IMR-90 (cell line): ENCODE measurements at regions not wholly inside any gene's neighbourhood (a gene's known extent, or its start where the extent isn't known, plus 50 kb on each side); places are given as distances from the start of the nearest gene placed in this dataset.

Experiments used
- ATAC-seq: fragments of 200-7000 bp; cut with Tn5 transposase; 2 replicates; pipeline ENCODE4 v1.9.1; 2020; ENCODE audit warnings: low read depth, mild to moderate bottlenecking, moderate library complexity
- BruUV-seq: library from RNA; stranded (reverse); fragments of 400-500 nt; replicated peaks from 2 replicates; lab custom pipeline; 2021; lab: Mats Ljungman, UMichigan
- CTCF ChIA-PET: fragments of 300-600 bp; formaldehyde crosslinking; extraction: SDS; loops from one replicate; lab custom pipeline; 2021; ENCODE audit warnings: antibody characterized with exemption; lab: Yijun Ruan, JAX
- POLR2A ChIA-PET: fragments of 300-600 bp; sonication (Branson Sonifier 250); formaldehyde crosslinking; loops from one replicate; lab custom pipeline; 2022; ENCODE audit warnings: antibody characterized with exemption; ENCODE audit not compliant: unreplicated experiment; lab: Charles Lee
- DNase-seq: peaks from one replicate; pipeline ENCODE4 v3.0.0; 2013
- H2AFZ ChIP-seq: replicated peaks from 2 replicates; pipeline ENCODE3; 2013; ENCODE audit warnings: low read length, mild to moderate bottlenecking; ENCODE audit not compliant: poor library complexity
- H2AK5ac ChIP-seq: 2 replicates; pipeline ENCODE4 v1.6.1; 2013; ENCODE audit warnings: low read depth, low read length, inconsistent platforms
- H2AK9ac ChIP-seq: replicated peaks from 2 replicates; pipeline ENCODE3; 2013; ENCODE audit warnings: mild to moderate bottlenecking, low read depth, low read length, moderate library complexity; ENCODE audit not compliant: poor library complexity
- H2BK120ac ChIP-seq: 2 replicates; pipeline ENCODE4 v1.6.1; 2013; ENCODE audit warnings: low read depth, low read length, inconsistent platforms
- H2BK15ac ChIP-seq: 3 replicates; pipeline ENCODE4 v1.6.1; 2013; ENCODE audit warnings: low read depth, low read length, inconsistent platforms
- H2BK20ac ChIP-seq: 2 replicates; pipeline ENCODE4 v1.6.1; 2013; ENCODE audit warnings: low read depth, mild to moderate bottlenecking, inconsistent platforms, low read length, moderate library complexity
- H2BK5ac ChIP-seq: 2 replicates; pipeline ENCODE4 v1.6.1; 2013; ENCODE audit warnings: mild to moderate bottlenecking, low read depth, low read length, inconsistent platforms; ENCODE audit not compliant: poor library complexity, severe bottlenecking
- H3K14ac ChIP-seq: replicated peaks from 2 replicates; pipeline ENCODE4 v1.6.1; 2013; ENCODE audit warnings: low read depth, low read length, inconsistent platforms
- H3K18ac ChIP-seq: 2 replicates; pipeline ENCODE4 v1.6.1; 2013; ENCODE audit warnings: low read depth, low read length, control low read depth
- H3K23ac ChIP-seq: 2 replicates; pipeline ENCODE4 v1.6.1; 2013; ENCODE audit warnings: low read depth, low read length, inconsistent platforms
- H3K27ac ChIP-seq: 2 replicates; pipeline ENCODE4 v1.5.1; 2013; ENCODE audit warnings: mild to moderate bottlenecking, control low read depth, low read length; ENCODE audit not compliant: insufficient read depth
- H3K27me3 ChIP-seq: 2 replicates; pipeline ENCODE4 v1.6.1; 2013; ENCODE audit warnings: low read length; ENCODE audit not compliant: control insufficient read depth, insufficient read depth
- H3K36me3 ChIP-seq: 2 replicates; pipeline ENCODE4 v1.6.1; 2013; ENCODE audit warnings: low read length, mixed read lengths; ENCODE audit not compliant: control insufficient read depth, insufficient read depth
- H3K4ac ChIP-seq: 2 replicates; pipeline ENCODE4 v1.6.1; 2013; ENCODE audit warnings: low read depth, low read length, inconsistent platforms
- H3K4me1 ChIP-seq: 2 replicates; pipeline ENCODE4 v1.6.1; 2013; ENCODE audit warnings: low read length, mixed read lengths; ENCODE audit not compliant: control insufficient read depth, insufficient read depth
- H3K4me2 ChIP-seq: 2 replicates; pipeline ENCODE4 v1.6.1; 2013; ENCODE audit warnings: low read depth, mild to moderate bottlenecking, control low read depth, low read length, moderate library complexity
- H3K4me3 ChIP-seq: 2 replicates; pipeline ENCODE4 v1.5.1; 2013; ENCODE audit warnings: low read depth, mild to moderate bottlenecking, control low read depth, low read length, moderate library complexity; ENCODE audit not compliant: insufficient read depth
- H3K56ac ChIP-seq: 2 replicates; pipeline ENCODE4 v1.6.1; 2013; ENCODE audit warnings: low read length, inconsistent platforms; ENCODE audit not compliant: insufficient read depth; ENCODE audit errors: extremely low read depth
- H3K79me1 ChIP-seq, 2 experiments: 2 replicates each; pipeline ENCODE4 v1.6.1; 2013; ENCODE audit warnings: low read length in 2 of 2, inconsistent platforms in 1 of 2, low read depth in 1 of 2
- H3K9ac ChIP-seq: 2 replicates; pipeline ENCODE4 v1.6.1; 2013; ENCODE audit warnings: low read depth, low read length, control low read depth
- H3K9me1 ChIP-seq: 2 replicates; pipeline ENCODE4 v1.6.1; 2013; ENCODE audit warnings: low read length, inconsistent platforms; ENCODE audit not compliant: insufficient read depth
- H3K9me3 ChIP-seq: 2 replicates; pipeline ENCODE4 v1.6.1; 2013; ENCODE audit warnings: low read length; ENCODE audit not compliant: control insufficient read depth, insufficient read depth
- H4K20me1 ChIP-seq: 2 replicates; pipeline ENCODE4 v1.6.1; 2013; ENCODE audit warnings: low read length, inconsistent platforms; ENCODE audit not compliant: insufficient read depth
- H4K5ac ChIP-seq: 2 replicates; pipeline ENCODE4 v1.6.1; 2013; ENCODE audit warnings: mild to moderate bottlenecking, low read depth, low read length, control low read depth
- H4K8ac ChIP-seq, 2 experiments: 2 replicates each; pipeline ENCODE4 v1.6.1; 2013; ENCODE audit warnings: low read depth in 2 of 2, low read length in 2 of 2, control low read depth in 1 of 2, inconsistent platforms in 1 of 2
- H4K91ac ChIP-seq: 2 replicates; pipeline ENCODE4 v1.6.1; 2013; ENCODE audit warnings: low read depth, low read length, inconsistent platforms; ENCODE audit not compliant: insufficient read depth
- BHLHE40 ChIP-seq: fragments of 150-350 bp; IDR thresholded peaks from 2 replicates; pipeline ENCODE4 v1.6.1; 2016; ENCODE audit warnings: mild to moderate bottlenecking, low read depth, low read length
- CEBPB ChIP-seq: IDR thresholded peaks from 2 replicates; pipeline ENCODE4 v1.6.1; 2012; ENCODE audit warnings: low read depth, low read length, improper control_type of control experiment
- CHD1 ChIP-seq: IDR thresholded peaks from 2 replicates; pipeline ENCODE4 v1.6.1; 2012; ENCODE audit warnings: low read depth, low read length, improper control_type of control experiment
- MAFK ChIP-seq: IDR thresholded peaks from 2 replicates; pipeline ENCODE4 v1.6.1; 2012; ENCODE audit warnings: low read depth, low read length, improper control_type of control experiment
- MAZ ChIP-seq: IDR thresholded peaks from 2 replicates; pipeline ENCODE4 v1.6.1; 2012; ENCODE audit warnings: low read depth, mild to moderate bottlenecking, low read length, improper control_type of control experiment, moderate library complexity, borderline replicate concordance
- NFE2L2 ChIP-seq: fragments of 150-350 bp; IDR thresholded peaks from 2 replicates; pipeline ENCODE4 v1.6.1; 2016; ENCODE audit warnings: low read depth, mild to moderate bottlenecking, low read length
- dilution Hi-C: fragments of 300-500 bp; cut with HindIII; formaldehyde crosslinking; loops from one replicate; pipeline ENCODE4 v1.14.3; 2018; ENCODE audit warnings: low sequenced_read_pairs; ENCODE audit not compliant: unreplicated experiment
- in situ Hi-C: fragments of 300-500 bp; cut with MboI; formaldehyde crosslinking; loops from 3 replicates; pipeline ENCODE4 v1.14.3; 2019; ENCODE audit warnings: low sequenced_read_pairs, inconsistent platforms, mixed read lengths
- intact Hi-C: fragments of 100-400 bp; cut with micrococcal nuclease; formaldehyde crosslinking; loops from 2 replicates; pipeline ENCODE4 v1.10.0; 2022
- TF ChIP-seq, protein P1 (sequence below): fragments of 150-350 bp; IDR thresholded peaks from 2 replicates; pipeline ENCODE4 v1.6.1; 2017; ENCODE audit warnings: mild to moderate bottlenecking, antibody characterized with exemption, low read length, low read depth
- TF ChIP-seq, protein P2 (sequence below): fragments of 150-350 bp; IDR thresholded peaks from 2 replicates; pipeline ENCODE4 v1.6.1; 2016; ENCODE audit warnings: low read depth, mild to moderate bottlenecking, low read length, moderate library complexity, borderline replicate concordance

DNA sequence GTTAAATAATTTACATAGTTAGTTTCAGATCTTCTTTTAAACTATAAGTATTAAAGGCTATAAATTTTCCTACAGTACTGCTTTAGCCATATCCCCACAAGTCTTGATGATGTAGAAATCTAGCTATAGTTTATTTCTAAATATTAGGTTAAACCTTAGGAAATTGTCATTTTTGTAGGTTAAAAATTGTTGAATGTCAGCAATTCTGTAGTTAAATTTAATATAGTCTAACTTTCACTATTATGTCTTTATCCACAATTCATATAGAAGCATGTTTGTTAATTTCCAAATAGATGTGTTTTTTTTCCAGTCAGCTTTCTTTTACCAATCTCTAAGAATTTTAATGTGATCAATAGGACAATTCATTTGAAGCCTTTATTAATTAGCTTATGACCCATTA lies 199.7 kb downstream of the ETAA1 start:
- Histone ChIP-seq H2AK5ac (no peak overlapping the region), H2BK15ac (no peak overlapping the region), H4K20me1 (no peaks in the 10 kb centered on the region), H3K27ac (no peak overlapping the region), H3K18ac (no peak overlapping the region), H3K23ac (no peak overlapping the region), H2AK9ac (no peak overlapping the region), H3K56ac (no peak overlapping the region), H2BK20ac (no peak overlapping the region), H3K4ac (no peak overlapping the region), H4K5ac (no peak overlapping the region), H3K9me3 (peaks cover 2% of the 10 kb centered on the region; the same call in 1 of the 2 replicates), H3K9me1 (peaks cover 7% of the 10 kb centered on the region), H3K4me3 (no peak overlapping the region), H4K8ac (no peak overlapping the region), H3K4me2 (no peak overlapping the region), H3K4me1 (peaks cover 7% of the 10 kb centered on the region; the same call in 1 of the 2 replicates), H3K79me1 (no peaks in the 10 kb centered on the region), H3K27me3 (no peaks in the 10 kb centered on the region), H3K14ac (no peak overlapping the region), H2BK120ac (no peak overlapping the region), H2BK5ac (no peak overlapping the region), H3K9ac (no peak overlapping the region), H2AFZ (no peak overlapping the region), H3K36me3 (no peaks in the 10 kb centered on the region), H4K91ac (no peak overlapping the region)
- ChIA-PET CTCF (interaction anchor here (0.6 kb wide), 1 partner anchor 210 kb away, joined by 6 read pairs; no protein-coding TSS in a partner anchor), POLR2A (no interaction called here)
- in situ Hi-C loops (no loop called here), dilution Hi-C loops (no loop called here), intact Hi-C loops (no loop called here)
- ATAC-seq: no peak
- no peak for DNase-seq
- no TSS peak for BruUV-seq
- peak; percentile 30; the same call in 1 of the 2 replicates for TF ChIP-seq MAFK
- TF ChIP-seq MAZ: no peak
- no peak for TF ChIP-seq CHD1
- TF ChIP-seq, protein P1, sequence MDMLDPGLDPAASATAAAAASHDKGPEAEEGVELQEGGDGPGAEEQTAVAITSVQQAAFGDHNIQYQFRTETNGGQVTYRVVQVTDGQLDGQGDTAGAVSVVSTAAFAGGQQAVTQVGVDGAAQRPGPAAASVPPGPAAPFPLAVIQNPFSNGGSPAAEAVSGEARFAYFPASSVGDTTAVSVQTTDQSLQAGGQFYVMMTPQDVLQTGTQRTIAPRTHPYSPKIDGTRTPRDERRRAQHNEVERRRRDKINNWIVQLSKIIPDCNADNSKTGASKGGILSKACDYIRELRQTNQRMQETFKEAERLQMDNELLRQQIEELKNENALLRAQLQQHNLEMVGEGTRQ: no peak
- TF ChIP-seq BHLHE40: no peak
- TF ChIP-seq CEBPB: no peak
- TF ChIP-seq NFE2L2: no peak
- TF ChIP-seq, protein P2, sequence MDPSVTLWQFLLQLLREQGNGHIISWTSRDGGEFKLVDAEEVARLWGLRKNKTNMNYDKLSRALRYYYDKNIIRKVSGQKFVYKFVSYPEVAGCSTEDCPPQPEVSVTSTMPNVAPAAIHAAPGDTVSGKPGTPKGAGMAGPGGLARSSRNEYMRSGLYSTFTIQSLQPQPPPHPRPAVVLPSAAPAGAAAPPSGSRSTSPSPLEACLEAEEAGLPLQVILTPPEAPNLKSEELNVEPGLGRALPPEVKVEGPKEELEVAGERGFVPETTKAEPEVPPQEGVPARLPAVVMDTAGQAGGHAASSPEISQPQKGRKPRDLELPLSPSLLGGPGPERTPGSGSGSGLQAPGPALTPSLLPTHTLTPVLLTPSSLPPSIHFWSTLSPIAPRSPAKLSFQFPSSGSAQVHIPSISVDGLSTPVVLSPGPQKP: no peak
